Gastrocnemius medialis (tissue), 4 donors: ENCODE measurements at regions not wholly inside any gene's neighbourhood (a gene's known extent, or its start where the extent isn't known, plus 50 kb on each side); places are given as distances from the start of the nearest gene placed in this dataset.

ENCODE experiments used
- POLR2A ChIP-seq, 2 donors: fragments of 450-650 bp; IDR thresholded peaks; one replicate each; pipeline ENCODE4 v1.6.1; 2017; ENCODE audit warnings: antibody characterized with exemption in 2 of 2, mild to moderate bottlenecking in 2 of 2, moderate library complexity in 2 of 2
- TF ChIP-seq, protein P1 (sequence below), 5 experiments: fragments of 450-650 bp in 3 of 5; fragments of 200-600 bp in 2 of 5; sonication (generic) in 2 of 5; IDR thresholded peaks in 4 of 5; conservative IDR thresholded peaks in 1 of 5; 1 replicate in 4 of 5; 2 replicates in 1 of 5; pipeline ENCODE4 v1.5.1; 2016 to 2019; ENCODE audit warnings: antibody characterized with exemption in 5 of 5, mild to moderate bottlenecking in 3 of 5, moderate library complexity in 3 of 5

DNA sequence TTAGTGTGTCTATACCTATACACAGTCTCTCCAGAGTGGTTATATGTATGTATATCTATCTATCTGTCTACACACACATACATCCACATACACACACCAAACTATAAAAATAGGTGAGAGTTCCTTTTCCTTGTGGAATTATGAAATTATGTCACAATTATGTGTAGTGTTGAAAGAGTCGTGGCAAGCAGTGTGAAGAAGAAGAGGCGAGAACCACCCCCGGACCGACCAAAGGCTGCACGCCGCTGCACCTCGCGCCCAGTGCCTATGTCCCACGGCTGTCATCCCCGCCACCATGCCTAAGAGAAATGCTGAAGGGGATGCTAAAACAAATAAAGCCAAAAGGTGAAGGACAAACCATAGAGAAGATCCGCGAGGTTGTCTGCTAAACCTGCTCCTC is 95.0 kb upstream of the RAP2B start:
- TF ChIP-seq POLR2A (IDR thresholded peaks at IDR 0.05) = no peak
- TF ChIP-seq, protein P1, sequence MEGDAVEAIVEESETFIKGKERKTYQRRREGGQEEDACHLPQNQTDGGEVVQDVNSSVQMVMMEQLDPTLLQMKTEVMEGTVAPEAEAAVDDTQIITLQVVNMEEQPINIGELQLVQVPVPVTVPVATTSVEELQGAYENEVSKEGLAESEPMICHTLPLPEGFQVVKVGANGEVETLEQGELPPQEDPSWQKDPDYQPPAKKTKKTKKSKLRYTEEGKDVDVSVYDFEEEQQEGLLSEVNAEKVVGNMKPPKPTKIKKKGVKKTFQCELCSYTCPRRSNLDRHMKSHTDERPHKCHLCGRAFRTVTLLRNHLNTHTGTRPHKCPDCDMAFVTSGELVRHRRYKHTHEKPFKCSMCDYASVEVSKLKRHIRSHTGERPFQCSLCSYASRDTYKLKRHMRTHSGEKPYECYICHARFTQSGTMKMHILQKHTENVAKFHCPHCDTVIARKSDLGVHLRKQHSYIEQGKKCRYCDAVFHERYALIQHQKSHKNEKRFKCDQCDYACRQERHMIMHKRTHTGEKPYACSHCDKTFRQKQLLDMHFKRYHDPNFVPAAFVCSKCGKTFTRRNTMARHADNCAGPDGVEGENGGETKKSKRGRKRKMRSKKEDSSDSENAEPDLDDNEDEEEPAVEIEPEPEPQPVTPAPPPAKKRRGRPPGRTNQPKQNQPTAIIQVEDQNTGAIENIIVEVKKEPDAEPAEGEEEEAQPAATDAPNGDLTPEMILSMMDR (IDR thresholded peaks at IDR 0.05 in 4 of 5, conservative IDR thresholded peaks at IDR 0.05 in 1 of 5) = no peak
